B cell (primary cell): ENCODE measurements at regions not wholly inside any gene's neighbourhood (a gene's known extent, or its start where the extent isn't known, plus 50 kb on each side); places are given as distances from the start of the nearest gene placed in this dataset.
"Not testable (repeated sequence)": the region's sequence is repeated elsewhere in the genome, so short reads cannot be mapped to it uniquely, and the experiment has no call there.

Experiments
- ATAC-seq: fragments of 200-7000 bp; cut with Tn5 transposase; one replicate; pipeline ENCODE4 v1.10.0; 2021; ENCODE audit warnings: low read depth, mild to moderate bottlenecking, moderate number of reproducible peaks, moderate library complexity
- CTCF ChIA-PET: fragments of 350-600 bp; sonication (Branson Sonifier 250); formaldehyde crosslinking; loops from one replicate; lab custom pipeline; 2021; ENCODE audit warnings: antibody characterized with exemption, inconsistent platforms; lab: Charles Lee
- POLR2A ChIA-PET: fragments of 350-600 bp; sonication (Branson Sonifier 250); formaldehyde crosslinking; loops from one replicate; lab custom pipeline; 2021; ENCODE audit warnings: antibody characterized with exemption; lab: Charles Lee
- DNase-seq: peaks from one replicate; pipeline ENCODE4 v3.0.0; 2013
- H2AFZ ChIP-seq: 2 replicates; pipeline ENCODE4 v1.6.1; 2012; ENCODE audit warnings: mild to moderate bottlenecking, low read depth, low read length; ENCODE audit not compliant: insufficient read depth, poor library complexity, severe bottlenecking
- H3K27ac ChIP-seq, 2 donors: 1 replicate in 1 of 2; 2 replicates in 1 of 2; pipeline ENCODE4 v1.5.1; 2012 to 2013; ENCODE audit warnings: low read length in 2 of 2, mild to moderate bottlenecking in 2 of 2, moderate library complexity in 1 of 2
- H3K27me3 ChIP-seq, 4 experiments: fragments of 200-600 bp in 1 of 4; sonication (generic) in 1 of 4; replicated peaks in 1 of 4; 1 replicate in 2 of 4; 2 replicates in 2 of 4; pipeline versions ENCODE4 v1.6.1 to v1.7.0; 2013 to 2016; ENCODE audit warnings: low read length in 3 of 4, mild to moderate bottlenecking in 2 of 4, mixed read lengths in 1 of 4, moderate library complexity in 1 of 4; ENCODE audit not compliant: insufficient read depth in 4 of 4, control insufficient read depth in 3 of 4; ENCODE audit errors: control extremely low read depth in 1 of 4
- H3K36me3 ChIP-seq, 2 experiments: replicated peaks in 1 of 2; 1 replicate in 1 of 2; 2 replicates in 1 of 2; pipeline versions ENCODE4 v1.6.1 to v1.7.1; 2013; ENCODE audit warnings: low read length in 1 of 2; ENCODE audit not compliant: insufficient read depth in 2 of 2, control insufficient read depth in 1 of 2; ENCODE audit errors: control extremely low read depth in 1 of 2, extremely low read depth in 1 of 2
- H3K4me1 ChIP-seq, 2 donors: fragments of 200-600 bp in 1 of 2; sonication (generic) in 1 of 2; 1 replicate in 1 of 2; 2 replicates in 1 of 2; pipeline versions ENCODE4 v1.5.1 to v1.6.1; 2013 to 2017; ENCODE audit warnings: low read length in 2 of 2; ENCODE audit not compliant: control insufficient read depth in 2 of 2, insufficient read depth in 2 of 2
- H3K4me2 ChIP-seq: replicated peaks from 2 replicates; pipeline ENCODE3; 2012; ENCODE audit warnings: mild to moderate bottlenecking, low read depth, low read length; ENCODE audit not compliant: poor library complexity, severe bottlenecking
- H3K4me3 ChIP-seq, 5 experiments: fragments of 200-600 bp in 1 of 5; sonication (generic) in 1 of 5; 1 replicate in 3 of 5; 2 replicates in 2 of 5; pipeline versions ENCODE4 v1.5.1 to v1.7.0; 2011 to 2016; ENCODE audit warnings: low read length in 4 of 5, mild to moderate bottlenecking in 4 of 5, low read depth in 2 of 5, control low read depth in 1 of 5, moderate library complexity in 1 of 5; ENCODE audit not compliant: insufficient read depth in 1 of 5; ENCODE audit errors: control extremely low read depth in 1 of 5, extremely low read depth in 1 of 5
- H3K79me2 ChIP-seq: fragments of 200-600 bp; sonication (generic); one replicate; pipeline ENCODE4 v1.6.0; 2016; ENCODE audit warnings: low read length; ENCODE audit not compliant: control insufficient read depth, insufficient read depth
- H3K9ac ChIP-seq: fragments of 200-600 bp; sonication (generic); 2 replicates; pipeline ENCODE4 v1.6.1; 2017; ENCODE audit warnings: mild to moderate bottlenecking, low read length, moderate library complexity
- H3K9me3 ChIP-seq, 3 donors: one replicate each; pipeline versions ENCODE4 v1.6.1 to v1.7.1; 2013; ENCODE audit warnings: low read length in 2 of 3; ENCODE audit not compliant: control insufficient read depth in 2 of 3, insufficient read depth in 1 of 3; ENCODE audit errors: control extremely low read depth in 1 of 3
- H4K20me1 ChIP-seq: 2 replicates; pipeline ENCODE4 v1.6.0; 2012; ENCODE audit warnings: mild to moderate bottlenecking, low read length; ENCODE audit not compliant: insufficient read depth, control insufficient read depth, poor library complexity, severe bottlenecking
- H3K27ac Mint-ChIP-seq: one replicate; pipeline ENCODE4 v1.8.0; 2021; ENCODE audit warnings: mixed read lengths
- H3K27me3 Mint-ChIP-seq: one replicate; pipeline ENCODE4 v1.8.0; 2021; ENCODE audit warnings: mixed read lengths
- H3K4me1 Mint-ChIP-seq: one replicate; pipeline ENCODE4 v1.8.0; 2021; ENCODE audit warnings: mixed read lengths
- H3K4me3 Mint-ChIP-seq: one replicate; pipeline ENCODE4 v1.8.0; 2021; ENCODE audit warnings: mixed read lengths
- H3K9me3 Mint-ChIP-seq: one replicate; pipeline ENCODE4 v1.8.0; 2022; ENCODE audit warnings: mixed read lengths; ENCODE audit not compliant: insufficient read depth
- EZH2 ChIP-seq: IDR thresholded peaks from 2 replicates; pipeline ENCODE4 v1.6.1; 2012; ENCODE audit warnings: borderline replicate concordance, low read depth, mild to moderate bottlenecking, moderate library complexity, low read length; ENCODE audit not compliant: insufficient read depth, poor library complexity, severe bottlenecking
- WGBS: methylation state at CpG from one replicate; pipeline ENCODE4 v1.1.5; 2013; ENCODE audit warnings: missing lambda C conversion rate; ENCODE audit not compliant: insufficient coverage; 5-methylcytosine and 5-hydroxymethylcytosine counted together
- intact Hi-C: fragments of 100-400 bp; cut with micrococcal nuclease; formaldehyde crosslinking; loops from one replicate; pipeline ENCODE4 v1.10.0; 2022
- TF ChIP-seq, protein P1 (sequence below): fragments of 200-600 bp; IDR thresholded peaks from one replicate; pipeline ENCODE4 v1.8.0; 2022; ENCODE audit warnings: antibody characterized with exemption, mild to moderate bottlenecking

GRCh38 chr5:111958851-111959250 is 201.9 kb upstream of the NREP start:
- Histone ChIP-seq H2AFZ (no peak overlapping the region), H3K27me3 (no peaks in the 10 kb centered on the region)

GRCh38 chr5:111956765-111957164 is 199.8 kb upstream of the NREP start:
- intact Hi-C loops, H3K9ac ChIP-seq, H3K4me2 ChIP-seq, H3K27me3 ChIP-seq, H3K4me3 Mint-ChIP-seq, ATAC-seq, H3K27ac Mint-ChIP-seq, H3K27ac ChIP-seq, CTCF ChIA-PET, POLR2A ChIA-PET, H3K9me3 ChIP-seq, H3K36me3 ChIP-seq, DNase-seq, H3K9me3 Mint-ChIP-seq, H4K20me1 ChIP-seq, H2AFZ ChIP-seq, H3K79me2 ChIP-seq, H3K4me3 ChIP-seq: not testable (repeated sequence)
- H3K4me1 ChIP-seq, result peaks cover 18 to 22% of the 10 kb centered on the region in 2 donors
- WGBS, result no CpG with 5 or more reads among the region's 3 CpGs
- H3K4me1 Mint-ChIP-seq, result peaks cover 24% of the 10 kb centered on the region
- H3K27me3 Mint-ChIP-seq, result peaks cover 10% of the 10 kb centered on the region

More at GRCh38 chr5:111958851-111959250, 201.9 kb upstream of the NREP start:
- H3K4me2 ChIP-seq, result no peak overlapping the region
- no peak overlapping the region for H3K27ac Mint-ChIP-seq
- no peaks in the 10 kb centered on the region for H4K20me1 ChIP-seq
- TF ChIP-seq, protein P1, sequence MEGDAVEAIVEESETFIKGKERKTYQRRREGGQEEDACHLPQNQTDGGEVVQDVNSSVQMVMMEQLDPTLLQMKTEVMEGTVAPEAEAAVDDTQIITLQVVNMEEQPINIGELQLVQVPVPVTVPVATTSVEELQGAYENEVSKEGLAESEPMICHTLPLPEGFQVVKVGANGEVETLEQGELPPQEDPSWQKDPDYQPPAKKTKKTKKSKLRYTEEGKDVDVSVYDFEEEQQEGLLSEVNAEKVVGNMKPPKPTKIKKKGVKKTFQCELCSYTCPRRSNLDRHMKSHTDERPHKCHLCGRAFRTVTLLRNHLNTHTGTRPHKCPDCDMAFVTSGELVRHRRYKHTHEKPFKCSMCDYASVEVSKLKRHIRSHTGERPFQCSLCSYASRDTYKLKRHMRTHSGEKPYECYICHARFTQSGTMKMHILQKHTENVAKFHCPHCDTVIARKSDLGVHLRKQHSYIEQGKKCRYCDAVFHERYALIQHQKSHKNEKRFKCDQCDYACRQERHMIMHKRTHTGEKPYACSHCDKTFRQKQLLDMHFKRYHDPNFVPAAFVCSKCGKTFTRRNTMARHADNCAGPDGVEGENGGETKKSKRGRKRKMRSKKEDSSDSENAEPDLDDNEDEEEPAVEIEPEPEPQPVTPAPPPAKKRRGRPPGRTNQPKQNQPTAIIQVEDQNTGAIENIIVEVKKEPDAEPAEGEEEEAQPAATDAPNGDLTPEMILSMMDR, result no peak
- TF ChIP-seq EZH2, result no peak
- no peak for ATAC-seq
- no CpG with 5 or more reads among the region's 1 CpG for WGBS
- H3K4me3 Mint-ChIP-seq, result no peak overlapping the region
- no peaks in the 10 kb centered on the region for H3K79me2 ChIP-seq
- no peaks in the 10 kb centered on the region for H3K36me3 ChIP-seq
- DNase-seq, result no peak
- intact Hi-C loops, result no loop called here
- H3K4me1 Mint-ChIP-seq, result peaks cover 34% of the 10 kb centered on the region
- peaks cover 6% of the 10 kb centered on the region for H3K27me3 Mint-ChIP-seq
- no peak overlapping the region for H3K9ac ChIP-seq
- no peak overlapping the region for H3K4me3 ChIP-seq
- peaks cover 9 to 23% of the 10 kb centered on the region in 2 donors for H3K4me1 ChIP-seq
- peaks cover 0 to 5% (median 0%) of the 10 kb centered on the region in 3 donors for H3K9me3 ChIP-seq
- POLR2A ChIA-PET, result no interaction called here
- no peak overlapping the region for H3K27ac ChIP-seq
- peaks cover 2% of the 10 kb centered on the region for H3K9me3 Mint-ChIP-seq
- CTCF ChIA-PET, result no interaction called here
